HG03103 (cell line): ENCODE measurements at regions not wholly inside any gene's neighbourhood (a gene's known extent, or its start where the extent isn't known, plus 50 kb on each side); places are given as distances from the start of the nearest gene placed in this dataset.

Experiments
- ATAC-seq: cut with Tn5 transposase; IDR thresholded peaks from one replicate; pipeline ENCODE4 v1.9.1; 2021; ENCODE audit warnings: low read depth; ENCODE audit not compliant: unreplicated experiment

DNA sequence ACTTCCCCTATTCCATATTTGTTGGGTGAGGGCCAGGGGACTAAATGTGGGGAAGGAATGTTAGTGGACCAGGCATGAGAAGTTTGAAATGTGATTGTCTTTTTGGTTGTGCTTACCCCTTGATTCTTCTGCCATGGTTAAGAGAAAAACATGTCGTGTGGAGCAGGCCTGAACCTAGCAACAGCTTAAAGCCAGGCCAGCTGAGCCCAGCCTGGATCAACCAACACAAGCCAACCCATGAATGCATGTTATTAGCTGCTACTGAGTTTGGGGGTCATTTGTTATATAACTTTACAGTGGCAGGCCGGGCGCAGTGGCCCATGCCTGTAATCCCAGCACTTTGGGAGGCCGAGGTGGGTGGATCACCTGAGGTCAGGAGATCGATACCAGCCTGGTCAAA, 52.4 kb upstream of the TRIO start:
- ATAC-seq: no peak

DNA sequence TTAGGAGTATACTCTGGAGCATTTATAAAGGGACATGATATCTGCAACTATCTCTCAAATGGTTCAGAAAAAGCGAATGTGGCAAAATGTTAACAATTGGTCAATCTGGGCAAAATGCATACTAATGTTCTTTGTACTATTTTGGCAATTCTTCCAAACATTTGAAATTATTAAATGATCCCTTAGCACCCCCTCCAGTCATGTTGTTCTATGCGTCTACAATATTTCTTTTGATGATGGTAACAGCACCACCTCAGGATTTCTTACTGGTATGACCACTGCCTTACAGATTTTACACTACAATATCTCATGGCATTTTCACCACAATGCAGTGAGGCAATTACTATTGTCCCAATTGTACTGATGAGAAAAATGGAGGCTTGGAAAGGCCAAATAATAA, 52.9 kb upstream of the TRIO start:
- no peak for ATAC-seq

DNA sequence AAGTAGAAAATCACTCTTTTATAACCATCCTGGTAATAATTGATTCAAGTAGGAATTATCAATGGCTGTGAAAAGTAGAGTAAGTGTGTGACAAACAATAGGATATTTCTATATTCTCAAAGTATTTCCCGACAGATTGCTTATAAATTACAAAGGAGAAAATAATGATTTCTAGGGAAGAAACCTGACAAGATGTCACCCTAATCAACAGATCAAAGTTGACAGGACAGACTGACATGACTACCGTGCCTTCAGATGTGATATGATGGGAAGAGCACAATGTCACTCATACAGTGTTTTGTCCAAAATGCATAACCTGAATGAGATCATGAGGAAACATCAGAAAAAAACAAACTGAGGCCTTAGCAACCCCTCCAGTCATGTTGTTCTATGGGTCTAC, 53.9 kb upstream of the TRIO start:
- no peak for ATAC-seq

DNA sequence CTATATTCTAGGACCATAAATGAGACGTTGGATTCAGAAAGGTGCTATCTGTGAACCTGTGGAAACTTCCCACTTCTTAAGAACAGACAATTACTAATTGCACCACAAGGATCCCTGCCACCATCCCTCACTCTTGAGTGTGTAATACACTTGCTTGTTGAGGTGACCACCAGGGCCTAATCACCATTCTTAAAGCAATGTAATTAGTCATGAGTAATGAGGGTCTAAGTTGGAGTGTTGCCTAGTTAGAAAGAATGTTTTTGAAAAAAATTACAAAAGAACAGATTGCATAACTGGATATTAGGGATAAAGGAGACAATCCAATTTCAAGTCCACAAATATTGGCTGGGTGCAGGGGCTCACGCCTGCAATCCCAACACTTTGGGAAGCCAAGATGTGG, 56.9 kb upstream of the TRIO start:
- ATAC-seq: no peak

DNA sequence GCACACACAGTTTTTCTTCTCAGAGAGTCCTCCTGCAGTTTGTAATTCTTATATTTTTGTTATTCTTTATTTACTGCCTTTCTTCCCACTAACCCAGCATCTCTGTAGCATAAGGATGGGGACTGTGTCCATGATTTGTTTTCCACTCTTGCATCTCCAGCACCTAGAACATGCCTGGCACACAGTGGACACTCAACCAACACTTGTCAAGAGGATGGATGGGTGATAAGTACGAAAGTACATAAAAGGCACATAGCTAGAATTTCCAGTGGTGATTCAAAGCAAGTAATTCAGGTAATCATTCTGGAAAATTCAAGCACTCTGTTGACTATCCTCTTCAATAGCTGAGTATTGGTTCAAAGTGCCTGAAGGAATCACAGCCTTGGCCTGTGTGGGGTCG, 60.2 kb upstream of the TRIO start:
- ATAC-seq: no peak

DNA sequence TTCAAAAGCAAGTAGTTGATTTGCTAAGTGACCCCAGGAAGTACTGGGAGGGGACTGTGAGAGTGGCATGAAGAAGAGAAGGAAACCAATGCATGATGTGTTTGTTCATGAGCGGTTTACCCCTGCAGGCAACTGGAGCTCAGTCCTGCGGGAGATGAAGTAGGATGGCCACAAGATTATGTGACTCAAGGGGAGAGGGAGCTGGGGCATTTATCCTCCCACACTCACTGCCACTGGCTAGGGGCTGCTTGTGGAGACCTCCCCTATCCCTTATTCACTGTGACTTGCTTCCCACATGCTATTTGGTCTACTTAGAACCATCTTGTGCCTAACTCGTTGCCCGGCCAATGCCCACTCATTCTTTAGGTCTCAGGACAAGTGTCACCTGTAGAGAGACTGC, 60.6 kb upstream of the TRIO start:
- no peak for ATAC-seq

DNA sequence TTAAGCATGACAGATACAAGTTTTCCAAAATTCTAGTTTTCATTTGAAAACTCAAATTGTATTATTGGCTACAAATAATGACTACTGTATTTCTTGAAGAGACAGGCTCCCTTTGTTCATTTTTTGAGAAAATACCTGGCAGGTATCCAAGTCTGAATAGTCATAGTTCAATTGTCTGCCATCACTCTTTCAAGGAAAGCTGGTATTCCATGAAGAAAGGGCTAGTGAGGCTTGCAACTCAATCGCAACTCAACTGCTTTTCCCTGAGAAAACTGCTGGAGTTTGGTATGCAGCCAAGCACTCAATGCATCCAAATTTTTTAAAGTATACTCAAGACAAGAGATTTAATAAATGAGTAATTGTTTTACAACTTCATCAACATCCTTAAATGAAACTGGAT, 61.4 kb upstream of the TRIO start:
- ATAC-seq: no peak

DNA sequence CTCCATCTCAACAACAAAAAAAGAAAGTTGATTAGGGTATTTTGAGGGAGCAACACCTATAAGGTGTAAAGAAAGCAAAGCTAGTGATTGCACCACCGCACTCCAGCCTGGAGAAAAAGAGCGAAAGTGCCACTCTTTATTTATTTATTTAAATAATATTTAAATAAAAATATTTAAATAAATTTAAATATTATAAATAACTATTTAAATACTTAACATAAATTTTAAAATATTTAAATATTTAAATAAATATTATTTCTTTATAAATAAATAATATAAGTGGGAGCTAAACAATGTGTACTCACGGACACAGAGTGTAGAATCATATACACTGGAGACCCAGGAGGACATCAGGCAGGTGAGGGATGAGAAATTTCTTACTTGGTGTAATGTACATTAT, 64.4 kb upstream of the TRIO start:
- no peak for ATAC-seq

DNA sequence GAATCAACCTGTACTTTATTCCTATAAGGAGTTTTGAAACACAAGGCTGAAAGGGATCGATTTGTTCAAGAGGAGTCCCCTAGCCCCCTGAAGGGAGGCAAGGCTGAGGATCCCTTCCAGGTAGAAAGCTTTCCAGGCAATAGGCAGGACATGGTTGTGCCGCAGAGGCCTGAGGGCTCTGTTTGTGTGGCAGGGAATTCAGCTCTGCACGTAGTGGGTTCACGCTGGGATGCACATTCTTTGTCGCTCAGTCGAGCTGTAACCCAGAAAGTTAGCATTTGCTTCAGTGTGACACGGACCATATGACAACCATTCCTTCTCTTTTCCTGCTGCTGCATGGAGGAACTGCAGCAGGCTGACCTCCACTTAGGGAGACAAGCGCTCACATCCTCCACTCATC, 65.6 kb upstream of the TRIO start:
- no peak for ATAC-seq

DNA sequence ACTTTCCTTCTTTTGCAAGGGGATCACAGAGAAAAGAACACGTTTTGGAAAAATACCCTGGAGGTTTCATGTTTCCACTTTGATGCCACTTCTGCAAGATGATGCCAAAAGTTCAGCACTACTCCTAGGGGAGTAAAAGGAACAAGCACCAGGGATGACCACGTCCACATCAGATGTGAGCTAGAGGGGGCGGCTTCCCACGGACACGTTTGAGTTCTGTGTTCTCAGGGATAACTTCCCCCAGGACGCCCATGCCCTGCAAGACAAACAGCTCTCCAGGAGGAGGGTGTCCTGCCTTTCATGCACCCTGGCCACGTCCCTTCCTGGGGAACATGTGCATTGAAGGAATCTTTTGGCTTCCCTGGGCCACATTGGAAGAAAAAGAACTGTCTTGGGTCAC, 66.6 kb upstream of the TRIO start:
- no peak for ATAC-seq

DNA sequence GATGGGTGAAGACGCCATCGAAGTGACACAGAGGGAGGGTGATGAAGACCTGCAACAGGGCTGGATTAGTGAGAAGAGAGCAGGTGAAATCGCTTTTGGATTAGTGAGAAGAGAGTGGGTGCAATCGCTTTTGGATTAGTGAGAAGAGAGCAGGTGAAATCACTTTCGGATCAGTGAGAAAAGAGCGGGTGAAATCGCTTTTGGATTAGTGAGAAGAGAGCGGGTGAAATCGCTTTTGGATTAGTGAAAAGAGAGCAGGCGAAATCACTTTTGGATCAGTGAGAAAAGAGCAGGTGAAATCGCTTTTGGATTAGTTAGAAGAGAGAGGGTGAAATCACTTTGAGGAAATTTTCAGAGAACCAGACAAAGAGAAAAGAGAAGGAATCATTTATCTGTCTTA, 67.2 kb upstream of the TRIO start:
- no peak for ATAC-seq

DNA sequence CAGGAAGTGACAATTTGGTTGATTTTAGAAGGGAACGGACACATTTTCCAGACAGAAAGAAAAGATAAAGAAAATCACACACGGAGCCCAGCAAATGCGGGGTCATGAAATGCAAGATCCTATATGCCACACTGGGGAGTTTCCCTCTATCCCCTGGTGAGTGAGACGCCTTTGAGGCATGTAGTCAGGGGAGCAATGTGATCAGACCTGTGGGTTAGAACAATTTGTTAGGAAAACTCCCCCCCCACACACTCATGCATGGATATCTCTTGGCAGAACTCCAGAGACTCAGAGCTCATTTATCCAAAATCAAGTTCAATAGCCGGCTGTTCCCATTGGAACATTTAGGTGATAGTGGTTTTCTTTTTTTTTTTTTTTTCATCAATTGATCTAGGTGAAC, 71.7 kb upstream of the TRIO start:
- no peak for ATAC-seq

DNA sequence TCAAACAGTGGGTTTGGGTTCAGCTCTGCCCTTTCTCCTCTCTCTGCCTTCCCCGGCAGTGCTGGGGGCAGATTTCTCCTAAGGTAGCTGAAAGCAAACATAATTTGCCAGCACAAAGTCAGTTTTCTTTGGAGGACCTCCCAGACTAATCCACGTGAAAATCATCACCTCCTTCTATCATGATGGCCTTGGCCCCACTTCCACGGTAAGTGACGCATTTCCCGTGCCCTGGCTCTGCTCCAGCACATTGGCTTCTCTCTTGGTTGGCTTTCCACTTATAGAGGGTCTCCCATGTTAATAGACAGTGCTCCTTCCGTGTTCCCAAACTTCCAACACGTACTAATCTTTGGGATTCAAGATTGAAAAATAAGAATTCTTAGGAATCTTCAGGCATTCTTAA, 74.1 kb upstream of the TRIO start:
- ATAC-seq: no peak

DNA sequence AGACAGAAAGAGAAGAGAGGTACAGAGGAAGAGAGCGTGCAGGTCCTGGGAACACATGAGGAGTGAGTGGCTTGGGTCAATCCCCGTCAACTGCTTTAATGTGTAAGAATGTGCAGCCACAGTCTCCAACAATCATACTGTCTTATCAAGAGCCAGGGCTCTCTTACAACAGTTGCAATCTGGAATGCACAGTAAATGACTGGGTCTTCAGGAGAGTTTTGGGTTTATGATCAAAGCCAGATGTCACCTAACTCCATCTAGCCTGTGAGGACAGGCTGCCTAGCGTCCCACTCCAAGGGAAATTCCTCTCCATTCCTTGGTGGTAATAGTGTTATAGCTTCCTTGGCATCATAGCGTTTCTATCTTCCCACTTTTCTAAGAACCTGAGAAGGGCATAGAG, 75.0 kb upstream of the TRIO start:
- ATAC-seq: no peak

DNA sequence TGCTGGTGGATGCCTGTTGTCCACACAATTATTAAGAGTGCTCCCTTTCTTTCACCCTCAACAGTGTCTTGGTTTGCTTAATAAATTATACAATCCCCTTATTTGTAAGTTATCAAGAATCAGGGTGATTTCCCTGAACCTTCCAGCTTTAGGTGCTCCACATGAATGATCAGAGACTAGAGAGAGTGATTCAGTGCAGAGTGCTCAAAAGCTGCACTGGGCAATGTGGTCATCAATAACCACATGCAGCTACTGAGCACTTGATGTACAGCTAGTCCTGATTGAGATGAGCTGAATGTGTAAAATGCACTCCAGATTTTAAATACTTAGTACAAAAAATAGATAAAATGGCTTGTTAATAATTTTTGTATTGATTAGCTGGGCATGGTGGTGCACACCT, 76.8 kb upstream of the TRIO start:
- ATAC-seq: no peak

DNA sequence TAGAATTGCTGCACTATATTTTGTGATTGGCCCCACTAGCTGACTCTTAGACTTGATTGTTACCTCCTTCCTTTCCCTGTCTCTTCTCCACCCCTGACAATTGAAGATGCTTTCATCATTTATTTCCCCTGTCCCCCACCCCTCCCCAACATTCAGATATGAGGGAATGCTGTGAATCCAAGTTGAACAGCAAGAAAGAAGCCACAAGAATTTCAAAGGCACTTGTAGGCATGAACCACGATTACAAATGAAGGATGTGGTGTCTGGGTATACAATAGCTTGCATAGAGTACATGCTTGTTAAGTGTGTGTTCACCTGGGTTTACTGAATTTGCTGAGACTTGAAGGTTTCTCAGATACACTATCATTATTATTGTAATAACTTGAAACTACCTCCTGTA, 78.3 kb upstream of the TRIO start:
- no peak for ATAC-seq

DNA sequence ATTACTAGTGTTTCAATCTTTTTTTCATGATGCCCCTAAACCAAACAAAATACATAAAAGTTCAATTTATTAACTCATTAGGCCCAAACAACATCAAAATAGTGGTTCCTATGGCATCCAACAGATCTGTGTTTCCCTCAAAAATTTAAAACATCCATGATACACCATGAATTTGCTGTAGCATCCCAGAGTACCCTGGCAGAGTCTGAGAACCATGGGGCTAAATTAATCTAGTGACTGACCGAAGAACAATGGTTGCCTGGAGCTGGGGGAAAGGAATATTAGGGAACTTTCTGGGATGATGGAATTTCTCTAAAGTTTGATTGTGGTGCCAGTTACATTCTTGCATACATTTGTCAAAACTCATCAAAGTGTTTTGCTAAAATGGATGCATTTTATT, 79.5 kb upstream of the TRIO start:
- ATAC-seq: no peak

DNA sequence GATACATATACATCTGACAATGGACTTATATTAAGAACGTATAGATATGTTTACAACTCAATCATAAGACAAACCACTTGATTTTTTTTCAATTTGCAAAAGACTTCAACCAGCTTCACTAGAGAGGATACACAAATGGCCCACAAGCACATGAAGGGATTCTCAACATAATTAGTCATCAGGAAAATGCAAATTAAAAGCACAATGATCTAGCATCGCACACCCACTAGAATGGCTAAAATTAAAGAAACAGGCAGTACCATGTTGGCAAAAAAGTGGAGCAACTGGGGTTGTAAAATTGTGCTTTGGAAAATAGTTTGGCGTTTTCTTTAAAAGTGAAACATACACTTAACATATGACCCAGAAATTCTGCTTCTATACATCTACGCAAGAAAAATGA, 80.0 kb upstream of the TRIO start:
- ATAC-seq: no peak

DNA sequence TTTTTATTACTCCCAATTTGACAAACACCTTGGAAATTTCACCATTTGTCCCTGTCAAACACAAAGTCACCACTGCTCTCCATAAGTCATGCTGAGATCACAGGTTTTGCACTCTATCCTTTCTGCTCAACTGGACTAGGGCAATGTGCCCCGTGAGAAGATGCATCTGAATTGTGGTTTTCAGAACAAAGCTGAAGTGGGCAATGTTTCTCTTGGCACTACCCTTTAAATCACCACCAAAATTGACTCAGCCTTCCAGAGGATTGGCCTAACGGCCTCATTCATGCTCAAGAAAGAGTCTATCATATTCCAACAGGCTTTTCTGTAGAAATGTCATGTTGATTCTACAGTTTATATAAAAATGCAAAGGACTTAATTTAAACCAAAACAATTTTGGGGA, 81.0 kb upstream of the TRIO start:
- no peak for ATAC-seq

DNA sequence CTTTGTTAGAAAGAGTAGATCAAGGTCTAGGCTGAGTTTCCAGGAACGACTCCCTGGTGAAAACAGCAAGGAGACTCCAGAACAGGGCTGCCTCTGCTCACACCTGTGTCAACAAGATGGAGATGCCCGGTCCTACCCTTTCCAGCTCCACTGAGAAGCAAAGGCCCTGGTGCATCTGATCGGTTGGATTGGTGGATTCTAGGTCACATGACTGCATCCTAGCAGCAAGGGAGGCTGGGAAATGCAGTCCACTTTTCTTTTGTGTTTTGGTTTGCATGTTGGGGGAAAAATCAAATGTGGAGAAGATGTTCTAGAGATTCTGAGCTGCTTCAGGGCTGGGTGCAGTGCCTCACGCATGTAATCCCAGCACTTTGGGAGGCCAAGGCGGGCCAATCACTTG, 82.0 kb upstream of the TRIO start:
- no peak for ATAC-seq

DNA sequence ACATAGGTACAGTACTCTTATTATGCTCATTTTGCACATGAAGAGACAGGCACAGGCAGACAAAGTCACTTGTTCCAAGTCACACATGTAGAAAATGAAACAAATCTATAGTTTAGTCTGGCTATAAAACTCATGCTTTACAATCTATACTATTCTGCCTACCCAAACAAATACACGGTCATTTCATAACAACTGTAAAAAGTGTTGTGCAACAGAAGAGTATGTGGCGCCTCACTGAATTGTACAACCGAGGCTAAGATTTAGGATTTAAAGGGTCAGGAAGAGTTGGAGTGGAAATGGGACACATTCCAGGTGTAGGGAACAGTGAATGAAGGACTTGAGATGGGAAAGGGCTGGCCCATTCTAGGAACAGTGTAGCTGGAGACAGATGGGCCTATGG, 82.9 kb upstream of the TRIO start:
- ATAC-seq: no peak

DNA sequence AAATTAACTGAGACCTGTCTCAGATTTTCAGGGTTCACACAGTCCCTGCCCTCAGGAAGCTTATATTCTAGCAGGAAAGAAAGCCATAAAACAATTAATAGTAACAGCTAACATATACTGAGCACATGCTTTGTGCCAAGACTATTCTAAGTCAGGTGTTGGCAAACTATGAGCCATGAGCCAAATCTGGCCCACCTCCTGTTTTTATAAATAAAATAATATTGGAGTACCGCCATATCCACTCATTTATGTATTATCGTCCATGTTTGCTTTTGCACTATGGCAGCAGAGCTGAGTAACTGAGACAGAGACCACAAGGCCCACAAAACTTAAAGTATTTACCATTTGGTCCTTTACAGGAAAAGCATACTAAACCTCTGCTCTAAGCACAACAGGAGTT, 83.3 kb upstream of the TRIO start:
- ATAC-seq: no peak

DNA sequence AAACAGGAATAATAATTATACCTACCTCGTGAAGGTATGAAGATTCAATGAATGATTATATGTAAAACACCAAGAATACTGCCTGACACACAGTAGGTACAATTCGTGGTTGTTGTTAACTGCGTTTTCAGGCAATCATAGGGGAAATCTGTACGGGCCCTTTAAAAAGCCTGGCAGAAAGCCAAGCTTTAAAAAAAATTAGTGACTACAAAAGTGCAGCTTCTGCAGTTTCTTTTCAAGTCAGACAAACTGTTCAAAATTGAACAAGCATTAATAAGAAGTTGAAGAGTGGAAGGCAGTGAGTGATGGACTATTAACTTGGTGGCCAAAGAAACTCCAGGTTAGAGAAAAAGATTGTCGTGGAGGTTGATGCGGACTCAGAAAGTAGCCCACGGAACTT, 85.9 kb upstream of the TRIO start:
- ATAC-seq: no peak

DNA sequence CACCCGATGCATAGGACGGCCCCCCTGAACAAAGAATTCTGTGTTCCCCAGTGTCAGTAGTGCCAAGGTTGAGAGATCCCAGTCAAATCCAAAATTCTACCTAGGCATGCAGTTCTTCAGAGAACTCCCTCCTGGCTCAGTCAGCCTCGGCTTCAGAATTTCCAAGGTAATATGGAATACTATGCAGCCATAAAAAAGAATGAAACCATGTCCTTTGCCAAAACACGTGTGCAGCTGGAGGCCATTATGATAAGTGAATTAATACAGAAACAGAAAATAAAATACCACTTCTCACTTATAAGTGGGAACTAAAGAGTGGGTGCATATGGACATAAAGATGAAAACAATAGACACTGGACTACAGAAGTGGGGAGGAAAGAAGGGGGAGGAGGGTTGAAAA, 87.1 kb upstream of the TRIO start:
- ATAC-seq: no peak
